SK-N-SH treated with all-trans-retinoic acid at 6 μM for 48 hours (cell line): ENCODE measurements at regions not wholly inside any gene's neighbourhood (a gene's known extent, or its start where the extent isn't known, plus 50 kb on each side); places are given as distances from the start of the nearest gene placed in this dataset.
A peak's percentile ranks its signal among the peaks of the same experiment; 100 is the strongest.

Source experiments
- ATAC-seq: fragments of 200-7000 bp; cut with Tn5 transposase; 3 replicates; pipeline ENCODE4 v1.9.1; 2020; ENCODE audit warnings: mild to moderate bottlenecking, moderate library complexity
- ARNTL ChIP-seq: fragments of 450-650 bp; formaldehyde crosslinking; IDR thresholded peaks from 2 replicates; pipeline ENCODE4 v1.5.0; 2020; ENCODE audit warnings: low read depth, mild to moderate bottlenecking, moderate library complexity, borderline replicate concordance
- BACH2 ChIP-seq: fragments of 250-450 bp; sonication (Bioruptor Pico); IDR thresholded peaks from 2 replicates; pipeline ENCODE4 v1.9.0; 2021; ENCODE audit warnings: mild to moderate bottlenecking, borderline replicate concordance
- CSDC2 ChIP-seq: fragments of 250-450 bp; sonication (Bioruptor Pico); IDR thresholded peaks from 2 replicates; pipeline ENCODE4 v1.5.0; 2020; ENCODE audit warnings: mild to moderate bottlenecking, moderate library complexity
- CSRNP3 ChIP-seq: fragments of 250-450 bp; sonication (Bioruptor Pico); IDR thresholded peaks from 2 replicates; pipeline ENCODE4 v1.5.1; 2021; ENCODE audit warnings: mild to moderate bottlenecking, moderate library complexity
- ESRRG ChIP-seq: fragments of 250-450 bp; sonication (Bioruptor Pico); IDR thresholded peaks from 2 replicates; pipeline ENCODE4 v1.6.1; 2021; ENCODE audit warnings: mild to moderate bottlenecking
- ISL1 ChIP-seq: fragments of 250-450 bp; sonication (Bioruptor Pico); IDR thresholded peaks from 2 replicates; pipeline ENCODE4 v2.1.2; 2022; ENCODE audit warnings: mild to moderate bottlenecking, moderate library complexity
- OSR1 ChIP-seq: fragments of 250-450 bp; sonication (Bioruptor Pico); IDR thresholded peaks from 2 replicates; pipeline ENCODE4 v1.8.0; 2022; ENCODE audit warnings: moderate library complexity, mild to moderate bottlenecking, inconsistent platforms
- POU6F1 ChIP-seq: fragments of 250-450 bp; sonication (Bioruptor Pico); IDR thresholded peaks from 2 replicates; pipeline ENCODE4 v1.8.0; 2021; ENCODE audit warnings: low read depth, mild to moderate bottlenecking, moderate library complexity, borderline replicate concordance
- RARB ChIP-seq: fragments of 250-450 bp; sonication (Bioruptor Pico); IDR thresholded peaks from 2 replicates; pipeline ENCODE4 v1.8.0; 2021; ENCODE audit warnings: mild to moderate bottlenecking, moderate library complexity
- SNAI2 ChIP-seq: fragments of 250-450 bp; sonication (Bioruptor Pico); IDR thresholded peaks from 2 replicates; pipeline ENCODE4 v1.5.0; 2020; ENCODE audit warnings: mild to moderate bottlenecking, moderate library complexity
- TOX ChIP-seq: fragments of 250-450 bp; sonication (Bioruptor Pico); IDR thresholded peaks from 2 replicates; pipeline ENCODE4 v1.8.0; 2021; ENCODE audit warnings: mild to moderate bottlenecking, moderate library complexity, borderline replicate concordance
- TSHZ2 ChIP-seq: fragments of 250-450 bp; sonication (Bioruptor Pico); IDR thresholded peaks from 2 replicates; pipeline ENCODE4 v1.5.0; 2020; ENCODE audit warnings: mild to moderate bottlenecking, moderate library complexity
- ZC3H10 ChIP-seq: fragments of 250-450 bp; sonication (Bioruptor Pico); IDR thresholded peaks from 2 replicates; pipeline ENCODE4 v1.5.1; 2021; ENCODE audit warnings: mild to moderate bottlenecking, moderate library complexity
- ZFP3 ChIP-seq: fragments of 250-450 bp; sonication (Bioruptor Pico); IDR thresholded peaks from 2 replicates; pipeline ENCODE4 v1.5.0; 2020; ENCODE audit warnings: mild to moderate bottlenecking, moderate library complexity
- ZFP30 ChIP-seq: fragments of 450-650 bp; formaldehyde crosslinking; IDR thresholded peaks from 2 replicates; pipeline ENCODE4 v1.5.0; 2022; ENCODE audit warnings: mild to moderate bottlenecking, moderate library complexity
- ZNF565 ChIP-seq: fragments of 450-650 bp; formaldehyde crosslinking; conservative IDR thresholded peaks from 2 replicates; pipeline ENCODE4 v1.5.0; 2020; ENCODE audit warnings: low read depth, mild to moderate bottlenecking, moderate library complexity
- ZNF70 ChIP-seq: fragments of 450-650 bp; formaldehyde crosslinking; IDR thresholded peaks from 2 replicates; pipeline ENCODE4 v1.5.0; 2020; ENCODE audit warnings: mild to moderate bottlenecking, moderate library complexity
- ZNF8 ChIP-seq: fragments of 450-650 bp; formaldehyde crosslinking; IDR thresholded peaks from 2 replicates; pipeline ENCODE4 v1.5.0; 2020; ENCODE audit warnings: mild to moderate bottlenecking, moderate library complexity

DNA sequence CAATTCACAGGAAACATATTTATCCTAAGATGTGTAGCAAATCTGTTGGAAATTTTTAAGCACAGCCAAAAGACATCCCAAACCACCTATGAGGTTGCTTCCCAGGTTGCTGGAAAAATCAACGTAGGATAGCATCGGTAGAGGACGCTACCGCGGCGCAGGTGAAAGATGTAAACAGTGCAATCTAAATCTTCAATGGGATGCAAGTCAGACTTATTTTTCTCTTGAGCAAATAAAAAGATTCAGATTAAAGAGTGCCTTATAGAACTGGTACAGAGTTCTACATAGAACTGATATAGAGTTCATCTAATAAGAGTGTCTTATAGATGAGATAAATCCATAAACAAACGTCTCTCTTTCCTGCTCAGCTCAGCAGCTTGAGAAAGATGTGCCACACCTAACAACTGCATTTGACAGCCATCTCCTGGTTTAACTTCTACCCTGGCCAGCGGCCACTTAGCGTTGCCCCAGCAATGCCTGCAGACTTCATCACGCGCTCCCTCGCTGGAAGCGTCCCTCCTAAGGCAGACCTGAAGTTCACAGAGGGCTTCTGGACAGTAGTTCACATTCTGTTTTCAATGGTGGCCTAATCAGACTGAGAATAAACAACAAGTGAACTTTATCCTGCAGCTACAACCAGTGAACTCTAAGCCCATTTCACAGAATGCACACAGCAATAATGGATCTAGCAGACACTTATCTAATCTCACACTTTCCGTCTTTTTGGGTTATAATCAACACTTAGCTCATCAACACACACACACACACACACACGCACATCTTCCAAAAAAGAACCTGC lies 164.5 kb downstream of the TOMM20 start:
- ATAC-seq, result no peak
- no peak for TF ChIP-seq SNAI2 (CRISPR knock-in tag)
- no peak for TF ChIP-seq TSHZ2 (CRISPR knock-in tag)
- TF ChIP-seq ARNTL (CRISPR knock-in tag), result no peak
- no peak for TF ChIP-seq CSDC2
- TF ChIP-seq TOX, result no peak
- no peak for TF ChIP-seq RARB (CRISPR knock-in tag)
- no peak for TF ChIP-seq ESRRG (CRISPR knock-in tag)
- no peak for TF ChIP-seq ISL1 (CRISPR knock-in tag)
- TF ChIP-seq ZFP3, result no peak
- no peak for TF ChIP-seq BACH2 (CRISPR knock-in tag)
- no peak for TF ChIP-seq ZNF8
- TF ChIP-seq ZNF70, result no peak
- TF ChIP-seq ZNF565 (CRISPR knock-in tag), result no peak
- no peak for TF ChIP-seq POU6F1 (CRISPR knock-in tag)
- no peak for TF ChIP-seq CSRNP3 (CRISPR knock-in tag)
- no peak for TF ChIP-seq OSR1 (CRISPR knock-in tag)

DNA sequence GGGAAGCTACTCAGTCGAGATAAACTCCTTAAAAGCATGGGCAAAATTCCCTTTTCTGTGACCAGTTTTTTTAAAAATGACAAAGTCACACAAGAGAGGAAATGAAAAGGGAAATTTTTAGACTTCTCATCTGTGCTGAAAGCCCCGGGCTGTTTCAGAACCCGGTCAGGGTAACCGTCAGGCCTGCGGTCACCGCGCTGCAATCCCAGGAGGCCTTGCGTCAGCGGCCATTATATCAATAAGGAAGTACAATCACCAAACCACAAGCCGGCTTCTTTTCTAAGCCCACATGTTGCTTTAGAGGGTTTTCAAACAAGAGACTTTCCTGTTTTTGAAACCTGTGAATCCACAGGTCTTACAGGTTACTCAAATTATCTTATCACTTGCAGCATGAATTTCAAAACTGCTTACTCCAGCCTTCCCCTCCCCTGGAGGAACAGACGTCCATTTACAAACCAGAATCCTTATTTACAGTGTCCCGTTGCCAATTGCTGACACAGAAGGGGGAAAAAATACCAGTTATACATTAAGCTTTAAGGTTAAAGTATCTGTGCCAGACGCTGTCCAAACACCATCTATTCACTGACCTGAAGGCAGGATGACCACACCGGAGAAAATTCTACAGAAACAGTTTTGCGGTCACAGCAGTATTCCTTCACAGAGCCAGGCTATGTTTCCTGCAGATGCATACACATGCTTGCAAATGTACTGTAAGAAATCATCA lies 165.3 kb downstream of the TOMM20 start:
- peak; percentile 9 for ATAC-seq
- TF ChIP-seq POU6F1 (CRISPR knock-in tag) (no peak), CSDC2 (0 out of 2 replicates have a peak, but pooled peaks have one; percentile 59), ZFP30 (CRISPR knock-in tag) (no peak)

DNA sequence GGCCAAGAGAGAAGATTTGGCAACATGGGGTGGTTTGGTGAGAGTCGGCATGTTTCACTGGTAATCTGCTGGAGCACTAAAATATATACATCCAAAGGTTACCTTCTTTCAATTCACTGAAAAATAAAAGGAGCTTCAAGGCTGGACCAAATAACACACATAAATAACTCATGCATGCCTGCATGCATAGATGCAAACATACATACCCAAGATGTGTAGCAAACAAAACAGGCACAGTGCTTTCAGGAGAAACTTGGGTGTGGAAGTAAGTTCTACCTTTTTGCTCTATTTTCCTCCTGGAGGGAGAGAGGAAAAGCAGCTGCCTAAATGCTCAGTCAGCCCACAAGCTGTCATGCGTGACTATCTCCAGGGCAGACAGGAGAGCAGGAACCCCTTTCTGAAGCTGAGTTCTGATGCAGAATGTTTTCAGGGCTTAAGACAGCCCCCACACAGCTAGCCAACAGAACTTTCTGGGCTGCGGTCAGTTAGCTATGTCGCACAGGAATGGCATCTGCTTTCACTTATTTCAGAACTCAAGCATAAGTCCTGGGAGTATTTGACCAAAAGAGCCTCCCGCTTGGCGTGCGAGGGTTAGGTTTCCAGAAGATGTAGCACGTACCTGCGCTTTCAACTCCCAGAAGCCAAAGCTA lies 166.2 kb downstream of the TOMM20 start:
- peak; percentile 93 for ATAC-seq
- TF ChIP-seq POU6F1 (CRISPR knock-in tag) (no peak; the same call in 1 of the 2 replicates), RARB (CRISPR knock-in tag) (peak; percentile 78; the same call in 1 of the 2 replicates), TOX (peak; percentile 73), ZC3H10 (CRISPR knock-in tag) (peak; percentile 77)
- TF ChIP-seq, all 23 proteins: peak for 3
